ENCODE measurements at regions not wholly inside any gene's neighbourhood (a gene's known extent, or its start where the extent isn't known, plus 50 kb on each side); places are given as distances from the start of the nearest gene placed in this dataset.

GRCh38 chr2:150042500-150043171 is 444.8 kb downstream of the RND3 start:
- Histone ChIP-seq H3K27ac (ENCODE audit: low read depth in 2 of 2, low read length in 2 of 2) (no peak overlapping the region), H3K4me3 (ENCODE audit: low read length in 2 of 2) (no peak overlapping the region), H3K9me3 (ENCODE audit: control insufficient read depth in 2 of 2, low read length in 2 of 2) (no peaks in the 10 kb centered on the region), H3K4me1 (ENCODE audit: control insufficient read depth in 2 of 2, insufficient read depth in 2 of 2, low read length in 2 of 2) (no peaks in the 10 kb centered on the region), H3K36me3 (ENCODE audit: control insufficient read depth in 2 of 2, insufficient read depth in 2 of 2, low read length in 2 of 2) (no peaks in the 10 kb centered on the region), H3K9ac (ENCODE audit: low read depth in 1 of 2, low read length in 2 of 2) (no peak overlapping the region), H3K27me3 (ENCODE audit: control insufficient read depth in 2 of 2, insufficient read depth in 2 of 2, low read length in 2 of 2) (no peaks in the 10 kb centered on the region)

- Histone ChIP-seq H3K27me3 (ENCODE audit: control insufficient read depth in 2 of 2, insufficient read depth in 2 of 2, low read length in 2 of 2) (no peaks in the 10 kb centered on the region), H3K36me3 (ENCODE audit: control insufficient read depth in 2 of 2, insufficient read depth in 2 of 2, low read length in 2 of 2) (no peaks in the 10 kb centered on the region), H3K4me1 (ENCODE audit: control insufficient read depth in 2 of 2, insufficient read depth in 2 of 2, low read length in 2 of 2) (no peaks in the 10 kb centered on the region), H3K27ac (ENCODE audit: low read depth in 2 of 2, low read length in 2 of 2) (no peak overlapping the region), H3K9ac (ENCODE audit: low read depth in 1 of 2, low read length in 2 of 2) (no peak overlapping the region), H3K9me3 (ENCODE audit: control insufficient read depth in 2 of 2, low read length in 2 of 2) (no peaks in the 10 kb centered on the region), H3K4me3 (ENCODE audit: low read length in 2 of 2) (no peak overlapping the region)
Measured at GRCh38 chr2:150041722-150042425, 445.6 kb downstream of the RND3 start.

GRCh38 chr2:150036622-150037021 is 449.0 kb upstream of the MMADHC start:
- Histone ChIP-seq H3K36me3 (ENCODE audit: control insufficient read depth in 2 of 2, insufficient read depth in 2 of 2, low read length in 2 of 2) (no peaks in the 10 kb centered on the region), H3K9ac (ENCODE audit: low read depth in 1 of 2, low read length in 2 of 2) (no peak overlapping the region), H3K27ac (ENCODE audit: low read depth in 2 of 2, low read length in 2 of 2) (no peak overlapping the region), H3K4me1 (ENCODE audit: control insufficient read depth in 2 of 2, insufficient read depth in 2 of 2, low read length in 2 of 2) (no peaks in the 10 kb centered on the region), H3K27me3 (ENCODE audit: control insufficient read depth in 2 of 2, insufficient read depth in 2 of 2, low read length in 2 of 2) (no peaks in the 10 kb centered on the region), H3K9me3 (ENCODE audit: control insufficient read depth in 2 of 2, low read length in 2 of 2) (no peaks in the 10 kb centered on the region), H3K4me3 (ENCODE audit: low read length in 2 of 2) (no peak overlapping the region)

GRCh38 chr2:150034665-150035064 is 447.1 kb upstream of the MMADHC start:
- H3K9me3 ChIP-seq (ENCODE audit: control insufficient read depth in 2 of 2, low read length in 2 of 2) = no peaks in the 10 kb centered on the region
- no peaks in the 10 kb centered on the region for H3K36me3 ChIP-seq (ENCODE audit: control insufficient read depth in 2 of 2, insufficient read depth in 2 of 2, low read length in 2 of 2)
- H3K27ac ChIP-seq (ENCODE audit: low read depth in 2 of 2, low read length in 2 of 2) = no peak overlapping the region
- no peak overlapping the region for H3K9ac ChIP-seq (ENCODE audit: low read depth in 1 of 2, low read length in 2 of 2)
- H3K27me3 ChIP-seq (ENCODE audit: control insufficient read depth in 2 of 2, insufficient read depth in 2 of 2, low read length in 2 of 2) = no peaks in the 10 kb centered on the region
- H3K4me1 ChIP-seq (ENCODE audit: control insufficient read depth in 2 of 2, insufficient read depth in 2 of 2, low read length in 2 of 2) = no peaks in the 10 kb centered on the region
- H3K4me3 ChIP-seq (ENCODE audit: low read length in 2 of 2) = no peak overlapping the region

- no peaks in the 10 kb centered on the region for H3K4me1 ChIP-seq (ENCODE audit: control insufficient read depth in 2 of 2, insufficient read depth in 2 of 2, low read length in 2 of 2)
- H3K4me3 ChIP-seq (ENCODE audit: low read length in 2 of 2) = no peak overlapping the region
- no peaks in the 10 kb centered on the region for H3K36me3 ChIP-seq (ENCODE audit: control insufficient read depth in 2 of 2, insufficient read depth in 2 of 2, low read length in 2 of 2)
- no peaks in the 10 kb centered on the region for H3K9me3 ChIP-seq (ENCODE audit: control insufficient read depth in 2 of 2, low read length in 2 of 2)
- H3K27ac ChIP-seq (ENCODE audit: low read depth in 2 of 2, low read length in 2 of 2) = no peak overlapping the region
- H3K9ac ChIP-seq (ENCODE audit: low read depth in 1 of 2, low read length in 2 of 2) = no peak overlapping the region
- H3K27me3 ChIP-seq (ENCODE audit: control insufficient read depth in 2 of 2, insufficient read depth in 2 of 2, low read length in 2 of 2) = no peaks in the 10 kb centered on the region
Measured at GRCh38 chr2:150030436-150031190, 443.0 kb upstream of the MMADHC start.

- Histone ChIP-seq H3K27me3 (ENCODE audit: control insufficient read depth in 2 of 2, insufficient read depth in 2 of 2, low read length in 2 of 2) (no peaks in the 10 kb centered on the region), H3K4me1 (ENCODE audit: control insufficient read depth in 2 of 2, insufficient read depth in 2 of 2, low read length in 2 of 2) (no peaks in the 10 kb centered on the region), H3K36me3 (ENCODE audit: control insufficient read depth in 2 of 2, insufficient read depth in 2 of 2, low read length in 2 of 2) (no peaks in the 10 kb centered on the region), H3K27ac (ENCODE audit: low read depth in 2 of 2, low read length in 2 of 2) (no peak overlapping the region), H3K9ac (ENCODE audit: low read depth in 1 of 2, low read length in 2 of 2) (no peak overlapping the region), H3K4me3 (ENCODE audit: low read length in 2 of 2) (no peak overlapping the region), H3K9me3 (ENCODE audit: control insufficient read depth in 2 of 2, low read length in 2 of 2) (no peaks in the 10 kb centered on the region)
Measured at GRCh38 chr2:150028322-150028721, 440.7 kb upstream of the MMADHC start.

- no peaks in the 10 kb centered on the region for H3K36me3 ChIP-seq (ENCODE audit: control insufficient read depth in 2 of 2, insufficient read depth in 2 of 2, low read length in 2 of 2)
- no peak overlapping the region for H3K27ac ChIP-seq (ENCODE audit: low read depth in 2 of 2, low read length in 2 of 2)
- H3K4me1 ChIP-seq (ENCODE audit: control insufficient read depth in 2 of 2, insufficient read depth in 2 of 2, low read length in 2 of 2) = no peaks in the 10 kb centered on the region
- H3K9ac ChIP-seq (ENCODE audit: low read depth in 1 of 2, low read length in 2 of 2) = no peak overlapping the region
- H3K4me3 ChIP-seq (ENCODE audit: low read length in 2 of 2) = no peak overlapping the region
- H3K9me3 ChIP-seq (ENCODE audit: control insufficient read depth in 2 of 2, low read length in 2 of 2) = no peaks in the 10 kb centered on the region
- no peaks in the 10 kb centered on the region for H3K27me3 ChIP-seq (ENCODE audit: control insufficient read depth in 2 of 2, insufficient read depth in 2 of 2, low read length in 2 of 2)
Measured at GRCh38 chr2:150027164-150027563, 439.6 kb upstream of the MMADHC start.

GRCh38 chr2:150023663-150024062 is 436.1 kb upstream of the MMADHC start:
- no peak overlapping the region for H3K9ac ChIP-seq (ENCODE audit: low read depth in 1 of 2, low read length in 2 of 2)
- no peaks in the 10 kb centered on the region for H3K36me3 ChIP-seq (ENCODE audit: control insufficient read depth in 2 of 2, insufficient read depth in 2 of 2, low read length in 2 of 2)
- no peaks in the 10 kb centered on the region for H3K4me1 ChIP-seq (ENCODE audit: control insufficient read depth in 2 of 2, insufficient read depth in 2 of 2, low read length in 2 of 2)
- H3K27me3 ChIP-seq (ENCODE audit: control insufficient read depth in 2 of 2, insufficient read depth in 2 of 2, low read length in 2 of 2) = no peaks in the 10 kb centered on the region
- no peak overlapping the region for H3K4me3 ChIP-seq (ENCODE audit: low read length in 2 of 2)
- no peak overlapping the region for H3K27ac ChIP-seq (ENCODE audit: low read depth in 2 of 2, low read length in 2 of 2)
- no peaks in the 10 kb centered on the region for H3K9me3 ChIP-seq (ENCODE audit: control insufficient read depth in 2 of 2, low read length in 2 of 2)

- Histone ChIP-seq H3K4me3 (ENCODE audit: low read length in 2 of 2) (no peak overlapping the region), H3K4me1 (ENCODE audit: control insufficient read depth in 2 of 2, insufficient read depth in 2 of 2, low read length in 2 of 2) (no peaks in the 10 kb centered on the region), H3K9me3 (ENCODE audit: control insufficient read depth in 2 of 2, low read length in 2 of 2) (no peaks in the 10 kb centered on the region), H3K36me3 (ENCODE audit: control insufficient read depth in 2 of 2, insufficient read depth in 2 of 2, low read length in 2 of 2) (no peaks in the 10 kb centered on the region), H3K27ac (ENCODE audit: low read depth in 2 of 2, low read length in 2 of 2) (no peak overlapping the region), H3K27me3 (ENCODE audit: control insufficient read depth in 2 of 2, insufficient read depth in 2 of 2, low read length in 2 of 2) (no peaks in the 10 kb centered on the region), H3K9ac (ENCODE audit: low read depth in 1 of 2, low read length in 2 of 2) (no peak overlapping the region)
Measured at GRCh38 chr2:150023044-150023443, 435.5 kb upstream of the MMADHC start.

GRCh38 chr2:150020937-150021673 is 433.5 kb upstream of the MMADHC start:
- Histone ChIP-seq H3K27ac (ENCODE audit: low read depth in 2 of 2, low read length in 2 of 2) (no peak overlapping the region), H3K36me3 (ENCODE audit: control insufficient read depth in 2 of 2, insufficient read depth in 2 of 2, low read length in 2 of 2) (no peaks in the 10 kb centered on the region), H3K4me1 (ENCODE audit: control insufficient read depth in 2 of 2, insufficient read depth in 2 of 2, low read length in 2 of 2) (no peaks in the 10 kb centered on the region), H3K27me3 (ENCODE audit: control insufficient read depth in 2 of 2, insufficient read depth in 2 of 2, low read length in 2 of 2) (no peaks in the 10 kb centered on the region), H3K9ac (ENCODE audit: low read depth in 1 of 2, low read length in 2 of 2) (no peak overlapping the region), H3K9me3 (ENCODE audit: control insufficient read depth in 2 of 2, low read length in 2 of 2) (no peaks in the 10 kb centered on the region), H3K4me3 (ENCODE audit: low read length in 2 of 2) (no peak overlapping the region)
